ENCODE measurements at regions not wholly inside any gene's neighbourhood (a gene's known extent, or its start where the extent isn't known, plus 50 kb on each side); places are given as distances from the start of the nearest gene placed in this dataset.

GRCh38 chr3:23734481-23734880 is 71.3 kb upstream of the UBE2E1 start:
- TF ChIP-seq, protein P1, sequence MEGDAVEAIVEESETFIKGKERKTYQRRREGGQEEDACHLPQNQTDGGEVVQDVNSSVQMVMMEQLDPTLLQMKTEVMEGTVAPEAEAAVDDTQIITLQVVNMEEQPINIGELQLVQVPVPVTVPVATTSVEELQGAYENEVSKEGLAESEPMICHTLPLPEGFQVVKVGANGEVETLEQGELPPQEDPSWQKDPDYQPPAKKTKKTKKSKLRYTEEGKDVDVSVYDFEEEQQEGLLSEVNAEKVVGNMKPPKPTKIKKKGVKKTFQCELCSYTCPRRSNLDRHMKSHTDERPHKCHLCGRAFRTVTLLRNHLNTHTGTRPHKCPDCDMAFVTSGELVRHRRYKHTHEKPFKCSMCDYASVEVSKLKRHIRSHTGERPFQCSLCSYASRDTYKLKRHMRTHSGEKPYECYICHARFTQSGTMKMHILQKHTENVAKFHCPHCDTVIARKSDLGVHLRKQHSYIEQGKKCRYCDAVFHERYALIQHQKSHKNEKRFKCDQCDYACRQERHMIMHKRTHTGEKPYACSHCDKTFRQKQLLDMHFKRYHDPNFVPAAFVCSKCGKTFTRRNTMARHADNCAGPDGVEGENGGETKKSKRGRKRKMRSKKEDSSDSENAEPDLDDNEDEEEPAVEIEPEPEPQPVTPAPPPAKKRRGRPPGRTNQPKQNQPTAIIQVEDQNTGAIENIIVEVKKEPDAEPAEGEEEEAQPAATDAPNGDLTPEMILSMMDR (IDR thresholded peaks at IDR 0.05; ENCODE audit: low read depth, low read length, missing input control): no peak
- TF ChIP-seq JUND (IDR thresholded peaks at IDR 0.05) (no peak), RAD21 (IDR thresholded peaks at IDR 0.05) (no peak), TAF1 (conservative IDR thresholded peaks at IDR 0.05) (no peak), MAX (IDR thresholded peaks at IDR 0.05) (no peak), HNF4A (conservative IDR thresholded peaks at IDR 0.05) (no peak)
- TF ChIP-seq, protein P2, sequence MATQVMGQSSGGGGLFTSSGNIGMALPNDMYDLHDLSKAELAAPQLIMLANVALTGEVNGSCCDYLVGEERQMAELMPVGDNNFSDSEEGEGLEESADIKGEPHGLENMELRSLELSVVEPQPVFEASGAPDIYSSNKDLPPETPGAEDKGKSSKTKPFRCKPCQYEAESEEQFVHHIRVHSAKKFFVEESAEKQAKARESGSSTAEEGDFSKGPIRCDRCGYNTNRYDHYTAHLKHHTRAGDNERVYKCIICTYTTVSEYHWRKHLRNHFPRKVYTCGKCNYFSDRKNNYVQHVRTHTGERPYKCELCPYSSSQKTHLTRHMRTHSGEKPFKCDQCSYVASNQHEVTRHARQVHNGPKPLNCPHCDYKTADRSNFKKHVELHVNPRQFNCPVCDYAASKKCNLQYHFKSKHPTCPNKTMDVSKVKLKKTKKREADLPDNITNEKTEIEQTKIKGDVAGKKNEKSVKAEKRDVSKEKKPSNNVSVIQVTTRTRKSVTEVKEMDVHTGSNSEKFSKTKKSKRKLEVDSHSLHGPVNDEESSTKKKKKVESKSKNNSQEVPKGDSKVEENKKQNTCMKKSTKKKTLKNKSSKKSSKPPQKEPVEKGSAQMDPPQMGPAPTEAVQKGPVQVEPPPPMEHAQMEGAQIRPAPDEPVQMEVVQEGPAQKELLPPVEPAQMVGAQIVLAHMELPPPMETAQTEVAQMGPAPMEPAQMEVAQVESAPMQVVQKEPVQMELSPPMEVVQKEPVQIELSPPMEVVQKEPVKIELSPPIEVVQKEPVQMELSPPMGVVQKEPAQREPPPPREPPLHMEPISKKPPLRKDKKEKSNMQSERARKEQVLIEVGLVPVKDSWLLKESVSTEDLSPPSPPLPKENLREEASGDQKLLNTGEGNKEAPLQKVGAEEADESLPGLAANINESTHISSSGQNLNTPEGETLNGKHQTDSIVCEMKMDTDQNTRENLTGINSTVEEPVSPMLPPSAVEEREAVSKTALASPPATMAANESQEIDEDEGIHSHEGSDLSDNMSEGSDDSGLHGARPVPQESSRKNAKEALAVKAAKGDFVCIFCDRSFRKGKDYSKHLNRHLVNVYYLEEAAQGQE (IDR thresholded peaks at IDR 0.05): no peak
- TF ChIP-seq, protein P3, sequence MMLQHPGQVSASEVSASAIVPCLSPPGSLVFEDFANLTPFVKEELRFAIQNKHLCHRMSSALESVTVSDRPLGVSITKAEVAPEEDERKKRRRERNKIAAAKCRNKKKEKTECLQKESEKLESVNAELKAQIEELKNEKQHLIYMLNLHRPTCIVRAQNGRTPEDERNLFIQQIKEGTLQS (IDR thresholded peaks at IDR 0.05): no peak
- TF ChIP-seq, protein P4, sequence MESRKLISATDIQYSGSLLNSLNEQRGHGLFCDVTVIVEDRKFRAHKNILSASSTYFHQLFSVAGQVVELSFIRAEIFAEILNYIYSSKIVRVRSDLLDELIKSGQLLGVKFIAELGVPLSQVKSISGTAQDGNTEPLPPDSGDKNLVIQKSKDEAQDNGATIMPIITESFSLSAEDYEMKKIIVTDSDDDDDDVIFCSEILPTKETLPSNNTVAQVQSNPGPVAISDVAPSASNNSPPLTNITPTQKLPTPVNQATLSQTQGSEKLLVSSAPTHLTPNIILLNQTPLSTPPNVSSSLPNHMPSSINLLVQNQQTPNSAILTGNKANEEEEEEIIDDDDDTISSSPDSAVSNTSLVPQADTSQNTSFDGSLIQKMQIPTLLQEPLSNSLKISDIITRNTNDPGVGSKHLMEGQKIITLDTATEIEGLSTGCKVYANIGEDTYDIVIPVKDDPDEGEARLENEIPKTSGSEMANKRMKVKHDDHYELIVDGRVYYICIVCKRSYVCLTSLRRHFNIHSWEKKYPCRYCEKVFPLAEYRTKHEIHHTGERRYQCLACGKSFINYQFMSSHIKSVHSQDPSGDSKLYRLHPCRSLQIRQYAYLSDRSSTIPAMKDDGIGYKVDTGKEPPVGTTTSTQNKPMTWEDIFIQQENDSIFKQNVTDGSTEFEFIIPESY (IDR thresholded peaks at IDR 0.05): no peak

Data from liver (tissue), 3 donors.